ENCODE measurements at regions not wholly inside any gene's neighbourhood (a gene's known extent, or its start where the extent isn't known, plus 50 kb on each side); places are given as distances from the start of the nearest gene placed in this dataset.

- TF ChIP-seq CTCF (IDR thresholded peaks at IDR 0.05) (no peak), POLR2A (IDR thresholded peaks at IDR 0.05) (no peak)
Measured at GRCh38 chr4:186855111-186855510, 131.5 kb upstream of the FAT1 start.

Data from body of pancreas (tissue), 4 donors.